ENCODE measurements at regions not wholly inside any gene's neighbourhood (a gene's known extent, or its start where the extent isn't known, plus 50 kb on each side); places are given as distances from the start of the nearest gene placed in this dataset.

DNA sequence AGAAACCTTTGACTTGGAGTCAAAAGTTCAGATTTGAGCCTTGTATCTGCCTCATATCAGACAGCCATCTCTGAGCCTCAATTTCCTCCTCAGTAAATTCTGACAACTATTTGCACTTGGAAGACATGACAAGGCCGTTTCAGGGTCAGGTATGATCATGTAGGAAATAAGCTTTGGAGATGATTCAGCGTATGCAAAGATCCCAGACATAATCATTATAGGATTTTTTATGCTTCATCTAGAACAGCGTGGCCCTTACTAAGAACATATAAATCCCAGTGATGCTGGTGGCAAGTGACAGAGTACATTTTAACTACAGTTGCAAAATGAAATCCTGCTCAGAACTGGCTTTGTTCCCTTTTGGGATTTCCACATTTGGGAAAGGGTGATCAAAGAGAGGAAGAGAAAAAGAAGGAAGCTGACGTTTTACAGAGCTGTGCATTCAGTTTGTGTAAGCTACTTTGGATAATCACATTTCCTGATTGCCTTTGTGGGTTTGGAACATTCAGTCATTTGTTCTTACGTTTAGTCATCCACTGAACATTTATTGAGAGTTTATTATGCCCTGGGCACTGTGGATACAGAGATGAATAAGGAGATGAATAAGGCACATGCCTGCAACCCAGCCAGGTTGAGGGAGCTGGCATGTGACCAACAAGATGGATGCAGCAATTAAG is 81.9 kb upstream of the HEPHL1 start:
- ATAC-seq (no peak), DNase-seq (no peak)
- Mint-ChIP-seq H3K4me3 (no peak overlapping the region), H3K27ac (no peak overlapping the region), H3K36me3 (ENCODE audit: low read depth) (no peaks in the 10 kb centered on the region), H3K4me1 (no peaks in the 10 kb centered on the region), H3K27me3 (peaks cover 4% of the 10 kb centered on the region), H3K9me3 (no peaks in the 10 kb centered on the region)

DNA sequence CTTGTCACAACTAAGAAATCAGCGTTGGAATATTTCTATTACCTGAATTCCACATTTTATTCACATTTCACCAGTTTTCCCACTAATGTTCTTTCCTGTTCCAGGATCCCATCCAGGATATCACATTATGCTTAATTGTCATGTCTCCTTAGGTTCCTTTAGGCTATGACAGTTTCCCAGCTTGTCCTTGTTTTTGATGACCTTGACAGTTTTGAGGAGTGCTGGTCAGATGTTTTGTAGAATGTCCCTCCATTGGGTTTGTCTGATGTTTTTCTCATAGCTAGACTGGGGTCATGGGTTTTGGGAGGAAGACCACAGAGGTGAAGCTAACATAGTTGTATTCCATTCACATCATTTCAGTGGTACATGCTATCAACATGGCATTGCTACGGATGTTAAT is 80.8 kb upstream of the HEPHL1 start:
- H3K9me3 Mint-ChIP-seq = no peaks in the 10 kb centered on the region
- DNase-seq (no peak), ATAC-seq (no peak)
- peaks cover 4% of the 10 kb centered on the region for H3K27me3 Mint-ChIP-seq
- H3K4me3 Mint-ChIP-seq = no peak overlapping the region
- no peak overlapping the region for H3K27ac Mint-ChIP-seq
- no peaks in the 10 kb centered on the region for H3K36me3 Mint-ChIP-seq (ENCODE audit: low read depth)
- H3K4me1 Mint-ChIP-seq = no peaks in the 10 kb centered on the region

DNA sequence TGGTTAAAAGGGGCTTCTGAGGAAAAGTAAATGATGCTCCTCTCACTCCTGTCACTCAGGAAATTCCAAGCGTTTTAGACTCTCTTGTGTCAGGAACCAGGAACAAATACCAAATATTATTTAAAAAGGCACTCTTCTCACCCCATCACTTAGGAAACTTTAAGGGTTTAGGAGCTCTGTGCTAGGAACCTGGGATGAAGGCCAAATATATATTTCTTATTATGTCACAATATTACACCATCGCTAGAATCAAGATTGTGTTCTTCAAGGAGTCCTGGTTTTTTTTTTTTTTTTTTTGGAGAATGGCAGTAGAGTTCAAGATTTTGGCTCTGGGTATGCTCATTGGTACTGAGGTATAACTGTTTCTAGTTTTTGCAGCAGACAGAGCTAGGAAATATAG is 79.0 kb upstream of the HEPHL1 start:
- H3K4me3 Mint-ChIP-seq = no peak overlapping the region
- H3K9me3 Mint-ChIP-seq = no peaks in the 10 kb centered on the region
- no peak overlapping the region for H3K27ac Mint-ChIP-seq
- no peaks in the 10 kb centered on the region for H3K4me1 Mint-ChIP-seq
- DNase-seq (no peak), ATAC-seq (no peak)
- no peaks in the 10 kb centered on the region for H3K36me3 Mint-ChIP-seq (ENCODE audit: low read depth)
- H3K27me3 Mint-ChIP-seq = peaks cover 4% of the 10 kb centered on the region

DNA sequence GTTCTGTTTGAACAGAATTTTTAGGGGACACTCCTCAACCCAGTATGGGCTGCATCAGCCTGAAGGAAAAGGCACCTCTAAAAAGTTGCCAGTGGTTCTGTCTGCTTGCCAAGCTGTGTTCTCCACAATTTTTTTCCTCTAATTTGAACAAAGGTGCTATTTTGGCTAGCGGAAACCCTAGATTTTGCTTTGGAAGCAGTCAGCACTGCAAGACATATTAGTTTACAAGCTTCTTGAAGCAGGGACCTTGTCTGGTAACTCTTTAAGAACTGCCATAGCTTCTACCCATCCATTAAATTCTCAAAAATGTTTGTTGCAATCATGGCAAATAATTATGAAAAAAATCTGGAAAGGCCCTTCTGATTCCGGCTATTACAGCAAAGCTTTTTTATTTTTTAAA is 75.6 kb upstream of the HEPHL1 start:
- Mint-ChIP-seq H3K9me3 (no peaks in the 10 kb centered on the region), H3K27me3 (peaks cover 6% of the 10 kb centered on the region), H3K36me3 (ENCODE audit: low read depth) (no peaks in the 10 kb centered on the region), H3K27ac (no peak overlapping the region), H3K4me3 (no peak overlapping the region), H3K4me1 (no peaks in the 10 kb centered on the region)
- DNase-seq (no peak), ATAC-seq (no peak)

DNA sequence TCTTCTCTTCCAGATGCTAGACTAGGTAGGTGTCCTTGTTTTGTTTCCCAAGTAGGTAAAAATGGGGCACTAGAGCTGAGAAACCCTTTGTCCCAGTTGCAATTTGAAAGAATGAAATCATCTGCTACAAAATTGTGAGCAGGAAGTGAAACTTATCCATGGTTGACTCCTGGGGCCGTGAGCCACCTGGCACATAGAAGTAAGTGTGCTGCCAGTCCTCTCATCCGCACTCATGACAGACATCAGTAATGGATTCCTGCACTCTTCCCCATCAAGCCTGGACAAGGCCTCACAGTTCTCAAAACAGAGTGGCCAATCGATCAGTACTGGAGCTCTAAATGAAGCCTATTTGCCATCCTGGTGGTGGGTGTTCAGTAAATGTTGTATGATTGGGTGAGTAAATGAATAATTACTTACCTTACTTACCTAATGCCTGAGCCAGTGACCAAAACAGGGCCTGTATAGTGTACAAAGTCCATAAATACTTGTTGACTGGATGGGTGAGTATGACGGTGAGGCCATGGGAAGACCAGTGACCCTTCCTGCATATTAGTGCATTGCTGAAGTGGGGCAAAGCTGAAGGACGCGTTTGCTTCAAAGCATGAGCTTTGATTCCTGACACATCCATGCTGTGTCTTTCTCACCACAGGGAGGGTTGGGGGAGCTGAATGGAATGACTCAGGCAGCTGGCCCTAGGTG is 68.9 kb upstream of the HEPHL1 start:
- no peaks in the 10 kb centered on the region for H3K9me3 Mint-ChIP-seq
- no peaks in the 10 kb centered on the region for H3K36me3 Mint-ChIP-seq (ENCODE audit: low read depth)
- peaks cover 4% of the 10 kb centered on the region for H3K27me3 Mint-ChIP-seq
- H3K4me3 Mint-ChIP-seq = no peak overlapping the region
- ATAC-seq = no peak
- H3K4me1 Mint-ChIP-seq = no peaks in the 10 kb centered on the region
- H3K27ac Mint-ChIP-seq = no peak overlapping the region
- DNase-seq = no peak

DNA sequence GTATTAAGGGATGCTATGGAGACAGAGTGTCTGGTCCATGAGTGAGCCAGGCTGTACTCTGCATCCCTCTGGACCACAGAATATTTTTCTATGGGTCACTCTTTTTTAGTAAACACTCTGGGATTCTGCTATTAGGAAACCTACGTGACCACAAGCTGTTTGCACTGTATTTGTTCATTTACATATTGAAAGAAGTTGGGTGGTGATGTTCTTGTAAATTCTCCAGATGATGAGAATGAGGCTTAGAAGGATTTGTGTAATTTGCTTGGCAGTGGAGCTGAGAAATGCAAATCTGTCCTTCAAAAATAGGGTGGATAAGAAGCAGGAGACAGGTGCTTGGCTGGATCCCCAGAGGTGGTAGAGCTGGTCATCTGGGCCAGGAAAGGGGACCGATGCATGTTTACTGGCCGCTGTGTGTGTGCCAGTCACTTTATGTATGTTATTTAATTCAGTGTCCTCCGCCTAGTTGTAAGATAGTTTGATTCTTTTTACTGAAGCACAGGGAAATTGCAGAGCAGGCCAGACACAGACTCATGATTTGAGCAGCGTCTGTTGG is 63.7 kb upstream of the HEPHL1 start:
- no peak for ATAC-seq

DNA sequence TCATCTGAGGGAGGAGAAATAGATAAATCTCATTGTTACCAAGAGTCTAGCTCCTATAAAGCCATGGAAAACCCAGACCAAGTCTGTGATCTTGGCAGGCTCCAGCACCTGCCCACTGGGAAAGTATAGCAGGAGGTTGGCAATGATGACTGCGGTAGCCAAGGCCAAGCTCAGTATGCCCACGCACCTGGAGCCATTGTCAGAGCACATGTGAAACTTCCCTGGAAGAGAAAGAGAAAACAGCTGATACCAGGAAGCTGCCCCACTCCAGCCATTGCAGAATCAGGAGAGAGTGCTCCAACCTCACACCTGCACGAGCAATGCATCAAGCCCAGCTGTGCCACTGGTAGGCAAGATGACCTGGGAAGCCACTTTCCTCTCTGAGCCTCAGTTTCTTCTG is 62.2 kb upstream of the HEPHL1 start:
- no peak for DNase-seq
- Mint-ChIP-seq H3K9me3 (no peaks in the 10 kb centered on the region), H3K36me3 (ENCODE audit: low read depth) (no peaks in the 10 kb centered on the region), H3K4me1 (no peaks in the 10 kb centered on the region), H3K27me3 (peaks cover 2% of the 10 kb centered on the region), H3K4me3 (no peak overlapping the region), H3K27ac (no peak overlapping the region)
- no peak for ATAC-seq

More for the DNA sequence above, 63.7 kb upstream of the HEPHL1 start:
- no peak overlapping the region for H3K27ac Mint-ChIP-seq
- H3K4me3 Mint-ChIP-seq = no peak overlapping the region
- no peaks in the 10 kb centered on the region for H3K27me3 Mint-ChIP-seq
- no peak for DNase-seq
- H3K4me1 Mint-ChIP-seq = no peaks in the 10 kb centered on the region
- H3K36me3 Mint-ChIP-seq (ENCODE audit: low read depth) = no peaks in the 10 kb centered on the region
- no peaks in the 10 kb centered on the region for H3K9me3 Mint-ChIP-seq

DNA sequence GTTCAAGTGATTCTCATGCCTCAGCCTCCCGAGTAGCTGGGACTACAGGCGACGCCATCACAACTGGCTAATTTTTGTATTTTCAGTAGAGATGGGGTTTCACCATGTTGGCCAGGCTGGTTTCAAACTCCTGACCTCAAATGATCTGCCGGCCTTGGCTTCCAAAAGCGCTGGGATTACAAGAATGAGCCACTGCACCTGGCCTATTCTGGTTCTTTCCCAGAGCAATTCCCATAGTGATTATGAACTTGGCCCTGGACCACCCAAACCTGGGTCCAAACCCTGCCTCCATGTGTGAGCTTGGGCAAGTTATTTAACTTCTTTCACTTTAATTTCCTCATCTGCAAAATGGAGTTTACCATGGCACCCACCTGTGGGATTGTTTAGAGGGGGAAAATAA is 61.5 kb upstream of the HEPHL1 start:
- Mint-ChIP-seq H3K27ac (no peak overlapping the region), H3K4me1 (no peaks in the 10 kb centered on the region), H3K9me3 (no peaks in the 10 kb centered on the region), H3K36me3 (ENCODE audit: low read depth) (no peaks in the 10 kb centered on the region), H3K4me3 (no peak overlapping the region), H3K27me3 (peaks cover 2% of the 10 kb centered on the region)
- no peak for DNase-seq
- ATAC-seq = no peak

DNA sequence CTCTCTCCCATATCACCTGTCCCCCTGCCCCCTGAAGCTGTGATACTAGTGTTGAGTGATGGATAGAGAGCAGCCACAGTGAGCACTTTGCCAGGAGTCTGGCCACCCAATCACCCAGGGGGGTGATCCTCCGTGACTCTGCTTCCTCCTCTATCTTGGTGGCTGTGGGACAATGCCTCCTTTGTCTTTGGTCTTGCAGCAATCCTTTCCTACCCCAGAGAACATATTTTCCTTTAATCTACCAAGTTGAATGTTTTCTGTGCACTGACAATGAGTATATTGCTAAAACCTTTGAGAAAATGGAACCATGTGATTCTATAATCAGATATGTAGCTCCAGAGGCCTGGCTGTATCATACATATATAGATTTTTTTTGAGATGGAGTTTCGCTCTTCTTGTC is 58.1 kb upstream of the HEPHL1 start:
- Mint-ChIP-seq H3K4me3 (no peak overlapping the region), H3K4me1 (no peaks in the 10 kb centered on the region), H3K36me3 (ENCODE audit: low read depth) (no peaks in the 10 kb centered on the region), H3K27me3 (peaks cover 2% of the 10 kb centered on the region), H3K27ac (no peak overlapping the region), H3K9me3 (no peaks in the 10 kb centered on the region)
- ATAC-seq (no peak), DNase-seq (no peak)

DNA sequence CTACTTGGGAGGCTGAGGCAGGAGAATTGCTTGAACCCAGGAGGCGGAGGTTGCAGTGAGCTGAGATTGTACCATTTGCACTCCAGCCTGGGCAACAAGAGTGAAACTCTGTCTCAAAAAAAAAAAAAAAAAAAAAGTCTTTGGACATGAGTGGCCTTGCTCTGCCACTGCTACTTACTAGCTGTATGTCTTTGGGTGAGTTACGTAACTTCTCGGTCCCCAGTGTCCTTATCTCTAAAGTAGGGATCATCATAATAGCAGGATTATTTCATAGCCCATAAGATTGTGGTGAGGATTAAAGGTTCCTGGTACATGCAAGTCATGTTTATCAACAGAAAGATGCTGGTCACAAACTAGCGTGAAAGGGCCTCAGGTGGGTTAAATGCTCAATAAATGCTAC is 53.9 kb upstream of the HEPHL1 start:
- H3K4me1 Mint-ChIP-seq = no peaks in the 10 kb centered on the region
- H3K27ac Mint-ChIP-seq = no peak overlapping the region
- H3K36me3 Mint-ChIP-seq (ENCODE audit: low read depth) = no peaks in the 10 kb centered on the region
- H3K9me3 Mint-ChIP-seq = no peaks in the 10 kb centered on the region
- ATAC-seq = no peak
- no peak for DNase-seq
- no peak overlapping the region for H3K4me3 Mint-ChIP-seq
- peaks cover 7% of the 10 kb centered on the region for H3K27me3 Mint-ChIP-seq

DNA sequence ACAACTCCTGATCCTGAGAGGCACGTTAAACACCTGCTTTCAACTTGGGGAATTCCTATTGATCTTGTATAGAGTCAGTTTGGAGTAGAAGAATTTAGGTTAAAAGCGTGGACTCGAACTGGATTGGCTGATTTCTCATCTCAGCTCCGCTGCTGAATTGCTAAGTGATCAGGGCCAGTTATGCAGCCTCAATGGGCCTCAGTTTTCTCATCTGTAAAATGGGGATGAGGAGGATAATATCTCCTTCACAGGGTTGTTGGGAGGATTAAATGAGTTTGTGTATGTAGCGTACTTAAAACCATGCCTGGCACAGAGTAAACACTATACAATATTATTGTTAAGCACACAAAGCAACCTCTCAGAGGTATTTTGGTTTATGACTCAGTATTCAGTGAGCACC is 53.2 kb upstream of the HEPHL1 start:
- H3K4me3 Mint-ChIP-seq = no peak overlapping the region
- H3K36me3 Mint-ChIP-seq (ENCODE audit: low read depth) = no peaks in the 10 kb centered on the region
- H3K27me3 Mint-ChIP-seq = peaks cover 7% of the 10 kb centered on the region
- ATAC-seq = no peak
- no peak overlapping the region for H3K27ac Mint-ChIP-seq
- H3K4me1 Mint-ChIP-seq = no peaks in the 10 kb centered on the region
- H3K9me3 Mint-ChIP-seq = no peaks in the 10 kb centered on the region
- no peak for DNase-seq

DNA sequence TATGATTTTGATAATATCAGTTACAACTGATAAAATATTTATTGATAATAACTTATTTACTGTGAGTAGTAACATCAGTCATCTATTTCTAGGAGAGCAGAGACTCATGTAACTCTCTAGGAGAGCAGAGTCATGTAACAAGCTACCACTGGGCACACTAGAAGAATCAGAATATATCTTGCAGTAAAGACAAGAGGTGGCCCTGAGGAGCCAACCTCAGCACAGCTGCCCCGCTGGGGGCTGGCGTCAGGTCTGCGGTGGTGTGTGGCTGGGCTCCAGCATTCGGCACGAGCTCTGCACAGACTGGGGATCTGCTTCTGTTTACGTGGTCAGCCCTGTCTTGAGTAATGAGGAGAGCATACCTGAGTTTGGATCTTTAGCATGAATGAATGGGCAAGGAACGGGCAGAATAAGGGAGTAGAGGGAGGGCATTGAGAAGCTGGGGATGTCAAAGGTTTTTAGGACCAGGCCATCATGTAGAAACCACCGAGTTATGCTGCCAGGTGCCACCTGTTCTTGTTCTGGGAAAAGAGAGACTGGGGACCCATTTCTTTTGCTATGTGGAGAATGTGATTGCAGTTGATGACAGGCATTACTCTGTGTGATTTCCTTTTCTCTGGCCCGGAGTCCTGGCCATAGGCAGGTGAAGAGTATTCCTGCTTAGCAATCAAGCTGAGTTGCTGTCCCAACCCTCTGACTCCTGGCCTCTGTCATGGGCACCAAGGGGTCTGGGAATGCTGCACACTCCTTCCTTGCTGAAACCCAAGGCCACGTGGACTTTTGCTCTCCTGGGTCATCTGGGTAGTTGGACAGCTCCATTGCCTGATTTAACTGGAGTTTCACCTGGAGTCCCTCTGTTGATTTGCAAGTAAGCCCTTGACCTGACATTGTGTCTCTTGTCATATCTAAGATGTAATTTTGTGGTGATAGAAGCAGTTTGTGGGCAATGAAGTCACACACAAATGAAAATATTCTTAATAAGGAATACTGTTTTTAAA is 50.9 kb upstream of the HEPHL1 start:
- H3K27me3 Mint-ChIP-seq = peaks cover 5% of the 10 kb centered on the region
- ATAC-seq = no peak

More for the DNA sequence above, 50.9 kb upstream of the HEPHL1 start:
- H3K4me3 Mint-ChIP-seq = no peak overlapping the region
- DNase-seq = no peak
- H3K9me3 Mint-ChIP-seq = peaks cover 4% of the 10 kb centered on the region
- no peaks in the 10 kb centered on the region for H3K36me3 Mint-ChIP-seq (ENCODE audit: low read depth)
- no peak overlapping the region for H3K27ac Mint-ChIP-seq
- no peaks in the 10 kb centered on the region for H3K4me1 Mint-ChIP-seq

Data from activated naive CD8-positive, alpha-beta T cell treated with anti-CD3 and anti-CD28 coated beads, Interleukin-2, amount 50 U/mL, for 24 hours (primary cell).